ENCODE measurements at regions not wholly inside any gene's neighbourhood (a gene's known extent, or its start where the extent isn't known, plus 50 kb on each side); places are given as distances from the start of the nearest gene placed in this dataset.

DNA sequence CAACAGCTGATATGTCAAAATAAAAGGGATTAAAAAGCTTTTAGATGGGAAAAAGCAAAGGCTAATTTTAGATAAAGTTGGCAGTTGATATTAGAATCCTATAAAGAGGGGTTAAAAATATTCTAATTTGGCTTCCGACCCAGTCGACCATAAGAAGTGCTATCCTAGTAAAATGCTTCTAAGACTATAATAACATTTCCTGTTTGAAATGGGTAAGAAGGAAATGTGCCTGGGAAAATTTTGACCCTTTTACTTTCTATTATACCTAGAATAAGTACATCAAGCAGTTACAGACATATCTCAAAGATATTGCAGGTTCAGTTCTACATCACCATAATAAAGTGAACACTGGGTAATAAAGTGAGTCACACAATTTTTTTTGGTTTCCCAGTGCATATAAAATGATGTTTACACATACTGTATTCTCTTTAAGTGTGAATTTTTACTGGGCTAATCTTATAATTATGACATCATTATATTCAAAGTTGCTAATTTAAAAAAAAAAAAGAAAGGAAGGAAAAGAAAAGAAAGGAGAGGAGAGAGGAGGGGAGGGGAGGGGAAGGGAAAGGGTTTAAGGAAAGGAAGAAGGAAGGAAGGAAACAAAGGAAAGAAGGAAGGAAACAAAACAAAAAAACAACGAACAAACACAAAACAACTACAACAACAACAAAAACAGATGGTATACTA, 308.2 kb upstream of the NR5A2 start:
- Histone ChIP-seq H3K36me3 (ENCODE audit: insufficient read depth, low read length) (no peaks in the 10 kb centered on the region), H3K9ac (ENCODE audit: low read depth, low read length) (no peak overlapping the region), H3K9me3 (ENCODE audit: control insufficient read depth, insufficient read depth, low read length) (no peaks in the 10 kb centered on the region)

DNA sequence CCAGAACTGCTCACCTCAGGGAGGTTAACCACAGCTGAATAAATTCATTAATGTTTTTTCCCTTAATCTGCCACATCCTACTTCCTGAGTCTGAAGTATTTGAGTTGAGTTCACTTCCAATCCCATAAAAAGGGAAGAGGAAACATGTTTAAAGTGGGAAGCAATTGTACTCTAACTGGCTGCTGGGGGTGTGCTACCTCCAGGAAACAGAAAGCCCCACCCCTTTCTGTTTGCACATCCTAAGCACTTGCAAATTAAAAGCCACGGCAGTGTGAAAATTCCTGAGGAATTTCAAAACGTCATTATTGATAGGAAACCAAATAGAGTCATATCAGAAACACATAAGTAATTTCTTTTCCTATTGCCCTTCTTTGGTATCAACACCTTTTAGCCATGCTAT, 307.0 kb upstream of the NR5A2 start:
- no peaks in the 10 kb centered on the region for H3K36me3 ChIP-seq (ENCODE audit: insufficient read depth, low read length)
- H3K9ac ChIP-seq (ENCODE audit: low read depth, low read length): no peak overlapping the region
- peaks cover 5% of the 10 kb centered on the region; the same call in 1 of the 2 replicates for H3K4me1 ChIP-seq (ENCODE audit: insufficient read depth, low read length)
- H3K9me3 ChIP-seq (ENCODE audit: control insufficient read depth, insufficient read depth, low read length): no peaks in the 10 kb centered on the region

More for the DNA sequence above, 308.2 kb upstream of the NR5A2 start:
- peaks cover 5% of the 10 kb centered on the region; the same call in 1 of the 2 replicates for H3K4me1 ChIP-seq (ENCODE audit: insufficient read depth, low read length)

- Histone ChIP-seq H3K36me3 (ENCODE audit: insufficient read depth, low read length) (no peaks in the 10 kb centered on the region), H3K9me3 (ENCODE audit: control insufficient read depth, insufficient read depth, low read length) (no peaks in the 10 kb centered on the region), H3K4me1 (ENCODE audit: insufficient read depth, low read length) (peaks cover 5% of the 10 kb centered on the region; the same call in 1 of the 2 replicates), H3K9ac (ENCODE audit: low read depth, low read length) (no peak overlapping the region)
Measured at GRCh38 chr1:199721001-199721400, 306.5 kb upstream of the NR5A2 start.

DNA sequence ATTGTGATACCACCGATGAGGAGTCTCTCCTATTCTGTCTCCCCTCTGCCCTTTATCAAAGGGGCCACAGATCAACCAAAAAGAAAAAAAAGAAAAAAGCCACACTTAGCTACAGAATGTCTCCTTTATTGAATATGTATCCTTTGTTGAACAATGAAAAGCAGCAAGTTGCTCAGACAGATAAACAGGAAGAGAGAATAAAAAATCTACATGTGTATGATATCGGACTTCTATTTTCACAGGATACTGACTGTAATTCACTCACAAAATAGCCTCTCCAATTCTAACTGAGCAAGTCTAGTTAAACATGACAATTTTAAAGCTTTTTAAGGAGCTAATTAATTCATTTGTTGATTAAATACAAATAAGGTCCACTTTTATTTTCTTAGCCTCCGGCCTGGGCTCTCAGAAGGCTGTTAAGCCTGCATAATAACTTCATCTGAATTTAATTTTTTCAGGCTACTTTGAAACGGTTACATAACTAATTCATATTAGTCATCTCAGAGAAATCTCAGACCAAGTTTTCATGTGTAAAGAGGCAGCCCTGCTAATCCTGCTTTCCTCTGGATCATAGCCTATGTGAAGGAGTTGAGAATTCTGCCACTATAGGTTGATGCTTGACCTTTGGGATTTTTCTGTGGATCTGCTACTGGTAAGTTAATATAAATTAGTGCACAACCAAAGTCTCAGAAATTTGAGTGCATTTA, 304.1 kb upstream of the NR5A2 start:
- no peak overlapping the region for H3K9ac ChIP-seq (ENCODE audit: low read depth, low read length)
- no peaks in the 10 kb centered on the region for H3K9me3 ChIP-seq (ENCODE audit: control insufficient read depth, insufficient read depth, low read length)
- no peaks in the 10 kb centered on the region for H3K36me3 ChIP-seq (ENCODE audit: insufficient read depth, low read length)
- H3K4me1 ChIP-seq (ENCODE audit: insufficient read depth, low read length): peaks cover 5% of the 10 kb centered on the region; the same call in 1 of the 2 replicates

GRCh38 chr1:199724049-199724448, 303.5 kb upstream of the NR5A2 start:
- Histone ChIP-seq H3K9me3 (ENCODE audit: control insufficient read depth, insufficient read depth, low read length) (no peaks in the 10 kb centered on the region), H3K9ac (ENCODE audit: low read depth, low read length) (no peak overlapping the region), H3K36me3 (ENCODE audit: insufficient read depth, low read length) (no peaks in the 10 kb centered on the region), H3K4me1 (ENCODE audit: insufficient read depth, low read length) (peaks cover 5% of the 10 kb centered on the region; the same call in 1 of the 2 replicates)

- H3K9me3 ChIP-seq (ENCODE audit: control insufficient read depth, insufficient read depth, low read length): no peaks in the 10 kb centered on the region
- no peak overlapping the region for H3K9ac ChIP-seq (ENCODE audit: low read depth, low read length)
- peaks cover 5% of the 10 kb centered on the region; the same call in 1 of the 2 replicates for H3K4me1 ChIP-seq (ENCODE audit: insufficient read depth, low read length)
- H3K36me3 ChIP-seq (ENCODE audit: insufficient read depth, low read length): no peaks in the 10 kb centered on the region
Measured at GRCh38 chr1:199725002-199725565, 302.4 kb upstream of the NR5A2 start.

- Histone ChIP-seq H3K9me3 (ENCODE audit: control insufficient read depth, insufficient read depth, low read length) (no peaks in the 10 kb centered on the region), H3K9ac (ENCODE audit: low read depth, low read length) (no peak overlapping the region), H3K36me3 (ENCODE audit: insufficient read depth, low read length) (no peaks in the 10 kb centered on the region), H3K4me1 (ENCODE audit: insufficient read depth, low read length) (0 out of 2 replicates have a peak, but pooled peaks cover 5% of the 10 kb centered on the region)
Measured at GRCh38 chr1:199727682-199728081, 299.8 kb upstream of the NR5A2 start.

GRCh38 chr1:199728345-199728744, 299.2 kb upstream of the NR5A2 start:
- Histone ChIP-seq H3K9me3 (ENCODE audit: control insufficient read depth, insufficient read depth, low read length) (no peaks in the 10 kb centered on the region), H3K9ac (ENCODE audit: low read depth, low read length) (no peak overlapping the region), H3K36me3 (ENCODE audit: insufficient read depth, low read length) (no peaks in the 10 kb centered on the region), H3K4me1 (ENCODE audit: insufficient read depth, low read length) (0 out of 2 replicates have a peak, but pooled peaks cover 5% of the 10 kb centered on the region)

DNA sequence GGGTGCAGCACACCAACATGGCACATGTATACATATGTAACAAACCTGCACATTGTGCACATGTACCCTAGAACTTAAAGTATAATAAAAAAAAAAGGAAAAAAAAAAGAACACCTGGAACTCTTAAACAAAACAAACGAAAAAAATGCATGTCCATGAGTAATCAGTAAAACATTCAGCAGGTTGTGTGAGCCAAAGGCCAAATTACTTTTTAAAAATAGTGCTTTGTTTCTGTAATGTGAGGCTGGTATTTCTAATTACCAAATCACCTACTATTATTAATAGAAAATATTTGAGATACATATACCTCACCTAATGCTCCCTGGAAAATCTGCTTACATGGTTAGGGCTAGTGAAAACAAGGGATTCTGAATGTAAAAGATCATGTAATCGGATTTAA, 294.4 kb upstream of the NR5A2 start:
- Histone ChIP-seq H3K9me3 (ENCODE audit: control insufficient read depth, insufficient read depth, low read length) (no peaks in the 10 kb centered on the region), H3K4me1 (ENCODE audit: insufficient read depth, low read length) (no peaks in the 10 kb centered on the region), H3K36me3 (ENCODE audit: insufficient read depth, low read length) (no peaks in the 10 kb centered on the region), H3K9ac (ENCODE audit: low read depth, low read length) (no peak overlapping the region)

DNA sequence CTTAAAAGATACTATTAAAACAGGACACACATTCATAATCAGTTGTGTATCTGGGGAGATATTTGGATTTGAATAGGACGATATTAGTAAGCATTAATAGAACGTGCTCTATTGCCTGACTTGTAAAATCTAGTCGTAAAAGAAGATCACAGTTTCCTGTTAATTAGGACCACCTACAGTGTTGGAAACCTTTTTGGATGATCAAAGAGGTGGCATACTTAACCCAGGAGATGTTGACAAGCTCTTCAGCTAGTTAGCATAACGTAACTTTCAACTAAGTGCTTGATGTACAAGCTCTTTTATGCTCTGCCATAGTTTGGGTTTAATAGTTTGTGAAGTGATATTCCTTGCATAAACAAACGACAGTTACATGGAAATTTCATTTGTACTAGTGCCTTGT, 293.3 kb upstream of the NR5A2 start:
- Histone ChIP-seq H3K4me1 (ENCODE audit: insufficient read depth, low read length) (no peaks in the 10 kb centered on the region), H3K9ac (ENCODE audit: low read depth, low read length) (no peak overlapping the region), H3K36me3 (ENCODE audit: insufficient read depth, low read length) (no peaks in the 10 kb centered on the region), H3K9me3 (ENCODE audit: control insufficient read depth, insufficient read depth, low read length) (no peaks in the 10 kb centered on the region)

DNA sequence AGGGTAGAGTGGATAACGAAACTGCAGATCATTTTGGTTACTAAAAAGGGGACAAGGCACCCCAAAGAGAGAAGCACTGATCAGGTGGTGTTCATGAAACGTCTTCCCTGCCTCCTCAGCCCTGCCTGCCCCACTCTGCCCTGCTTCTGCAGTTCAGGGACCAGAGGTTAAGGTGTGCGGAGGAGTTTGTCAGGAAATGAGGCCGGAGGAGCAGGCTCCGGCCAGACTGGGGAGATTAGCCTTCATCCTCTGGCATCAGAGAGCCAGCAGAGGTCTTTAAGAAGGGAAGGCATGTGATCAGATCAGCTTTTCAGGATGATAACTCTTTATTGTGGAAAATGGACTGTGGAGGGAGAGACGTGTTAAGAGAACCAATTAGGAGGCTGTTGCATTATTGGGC, 291.9 kb upstream of the NR5A2 start:
- Histone ChIP-seq H3K36me3 (ENCODE audit: insufficient read depth, low read length) (no peaks in the 10 kb centered on the region), H3K4me1 (ENCODE audit: insufficient read depth, low read length) (no peaks in the 10 kb centered on the region), H3K9ac (ENCODE audit: low read depth, low read length) (no peak overlapping the region), H3K9me3 (ENCODE audit: control insufficient read depth, insufficient read depth, low read length) (no peaks in the 10 kb centered on the region)

DNA sequence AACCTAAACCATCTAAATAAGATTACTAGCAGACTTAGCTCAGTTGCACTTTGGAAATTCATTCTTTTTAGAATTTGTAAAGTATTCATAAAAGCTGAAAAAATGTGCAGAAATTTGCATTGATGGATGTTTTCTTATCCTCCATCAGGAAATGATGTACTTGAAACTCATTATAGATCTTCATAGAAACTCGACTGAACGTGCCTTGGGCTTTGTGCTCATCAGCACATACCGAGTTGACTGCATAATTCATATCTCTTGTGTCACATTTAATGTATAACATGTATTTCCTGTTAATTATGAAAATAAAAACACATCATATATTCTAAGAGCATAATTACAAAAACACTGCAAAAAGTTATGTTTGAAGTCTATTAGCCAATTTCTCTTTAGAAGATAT, 290.9 kb upstream of the NR5A2 start:
- H3K9ac ChIP-seq (ENCODE audit: low read depth, low read length): no peak overlapping the region
- H3K9me3 ChIP-seq (ENCODE audit: control insufficient read depth, insufficient read depth, low read length): no peaks in the 10 kb centered on the region
- no peaks in the 10 kb centered on the region for H3K4me1 ChIP-seq (ENCODE audit: insufficient read depth, low read length)
- H3K36me3 ChIP-seq (ENCODE audit: insufficient read depth, low read length): no peaks in the 10 kb centered on the region

DNA sequence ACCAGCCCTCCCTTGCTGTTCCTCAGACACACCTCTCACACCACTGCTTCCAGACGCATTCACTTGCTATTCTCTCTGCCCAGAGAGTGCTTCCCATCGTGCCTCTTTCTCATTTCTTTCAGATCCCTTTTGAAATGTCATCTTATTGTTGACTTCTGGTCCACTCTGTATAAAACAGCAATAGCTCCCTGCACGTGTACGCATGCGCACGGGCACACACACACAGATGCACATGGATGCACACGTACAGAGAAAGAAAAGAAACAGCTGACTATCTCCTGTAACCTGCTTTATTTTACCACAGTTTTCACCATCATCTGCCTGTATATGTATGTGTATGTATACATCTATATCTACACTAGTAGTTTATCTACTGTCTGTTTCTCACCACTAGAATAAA, 285.9 kb upstream of the NR5A2 start:
- no peaks in the 10 kb centered on the region for H3K9me3 ChIP-seq (ENCODE audit: control insufficient read depth, insufficient read depth, low read length)
- no peaks in the 10 kb centered on the region for H3K4me1 ChIP-seq (ENCODE audit: insufficient read depth, low read length)
- H3K36me3 ChIP-seq (ENCODE audit: insufficient read depth, low read length): no peaks in the 10 kb centered on the region
- H3K9ac ChIP-seq (ENCODE audit: low read depth, low read length): no peak overlapping the region

- no peaks in the 10 kb centered on the region for H3K9me3 ChIP-seq (ENCODE audit: control insufficient read depth, insufficient read depth, low read length)
- no peaks in the 10 kb centered on the region for H3K36me3 ChIP-seq (ENCODE audit: insufficient read depth, low read length)
- no peaks in the 10 kb centered on the region for H3K4me1 ChIP-seq (ENCODE audit: insufficient read depth, low read length)
- H3K9ac ChIP-seq (ENCODE audit: low read depth, low read length): no peak overlapping the region
Measured at GRCh38 chr1:199742547-199742946, 285.0 kb upstream of the NR5A2 start.

DNA sequence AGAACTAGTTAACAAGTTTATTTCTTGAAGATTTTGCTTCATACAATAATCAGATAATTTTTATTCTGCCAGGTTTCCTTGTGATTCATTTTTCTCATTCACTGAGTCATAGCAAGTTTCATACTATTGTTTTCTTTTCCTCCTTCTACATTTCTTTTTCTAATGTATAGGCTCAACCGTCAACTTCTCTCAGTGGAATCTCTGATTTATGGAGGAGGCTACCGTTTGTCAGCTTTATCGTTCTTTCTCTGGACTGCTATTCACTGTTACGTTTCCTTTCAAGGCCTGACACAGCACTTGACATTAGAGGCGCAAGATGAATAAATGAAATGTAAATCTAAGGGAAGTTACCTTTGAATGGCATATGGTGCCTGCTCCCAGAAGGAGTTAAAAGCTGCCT, 284.3 kb upstream of the NR5A2 start:
- Histone ChIP-seq H3K9me3 (ENCODE audit: control insufficient read depth, insufficient read depth, low read length) (no peaks in the 10 kb centered on the region), H3K4me1 (ENCODE audit: insufficient read depth, low read length) (no peaks in the 10 kb centered on the region), H3K9ac (ENCODE audit: low read depth, low read length) (no peak overlapping the region), H3K36me3 (ENCODE audit: insufficient read depth, low read length) (no peaks in the 10 kb centered on the region)
